HepG2 (cell line): ENCODE measurements at regions not wholly inside any gene's neighbourhood (a gene's known extent, or its start where the extent isn't known, plus 50 kb on each side); places are given as distances from the start of the nearest gene placed in this dataset.

ENCODE experiments used
- ATAC-seq: fragments of 200-7000 bp; cut with Tn5 transposase; 3 replicates; pipeline ENCODE4 v1.9.1; 2020; ENCODE audit warnings: mild to moderate bottlenecking, moderate library complexity
- BruUV-seq: library from RNA; stranded (reverse); fragments of 400-500 nt; replicated peaks from 2 replicates; lab custom pipeline; 2021; lab: Mats Ljungman, UMichigan
- CTCF ChIA-PET: fragments of 300-600 bp; formaldehyde crosslinking; extraction: SDS; loops from one replicate; lab custom pipeline; 2021; ENCODE audit warnings: low total read pairs, inconsistent platforms, low intra/inter-chr PET ratio; lab: Yijun Ruan, JAX
- POLR2A ChIA-PET: fragments of 350-600 bp; sonication (Branson Sonifier 250); formaldehyde crosslinking; loops from one replicate; lab custom pipeline; 2020; ENCODE audit warnings: antibody characterized with exemption, inconsistent platforms; lab: Yijun Ruan, JAX
- DNase-seq: peaks from one replicate; pipeline ENCODE4 v3.0.0-alpha.2; 2015; ENCODE audit warnings: low spot score
- FAIRE-seq: peaks from 3 replicates; lab custom pipeline; 2011; peaks lifted over from hg19 to GRCh38; lab: Jason Lieb, UNC
- H2AFZ ChIP-seq: one replicate; pipeline ENCODE4 v1.6.1; 2011; ENCODE audit warnings: low read length, inconsistent platforms
- H3K27ac ChIP-seq: fragments of 300-600 bp; 3 replicates; pipeline ENCODE4 v1.8.0; 2011; ENCODE audit warnings: mixed run types, mild to moderate bottlenecking, mixed read lengths, low read length, inconsistent platforms; ENCODE audit not compliant: insufficient read depth; ENCODE audit errors: extremely low read length
- H3K27me3 ChIP-seq, 2 experiments: fragments of 200-600 bp in 1 of 2; 2 replicates in 1 of 2; 3 replicates in 1 of 2; pipeline versions ENCODE4 v1.6.0 to v1.8.0; 2011; ENCODE audit warnings: low read length in 2 of 2, mild to moderate bottlenecking in 2 of 2, moderate library complexity in 2 of 2, inconsistent platforms in 1 of 2; ENCODE audit not compliant: insufficient read depth in 2 of 2, control insufficient read depth in 1 of 2
- H3K36me3 ChIP-seq, 2 experiments: fragments of 200-600 bp in 1 of 2; replicated peaks in 1 of 2; 2 replicates in 1 of 2; 3 replicates in 1 of 2; pipeline versions ENCODE4 v1.5.1 to v1.8.0; 2011; ENCODE audit warnings: low read length in 2 of 2, inconsistent platforms in 1 of 2; ENCODE audit not compliant: insufficient read depth in 2 of 2, control insufficient read depth in 1 of 2
- H3K4me1 ChIP-seq: 2 replicates; pipeline ENCODE4 v1.5.1; 2012; ENCODE audit warnings: low read length, inconsistent platforms; ENCODE audit not compliant: insufficient read depth
- H3K4me2 ChIP-seq: 2 replicates; pipeline ENCODE4 v1.6.0; 2011; ENCODE audit warnings: low read depth, low read length, inconsistent platforms
- H3K4me3 ChIP-seq, 3 experiments: fragments of 200-600 bp in 1 of 3; sonication (generic), shearing (Covaris generic) in 1 of 3; replicated peaks in 1 of 3; 2 replicates each; pipeline ENCODE4 v1.5.1; 2011 to 2016; ENCODE audit warnings: low read length in 3 of 3, inconsistent platforms in 2 of 3, low read depth in 2 of 3, mild to moderate bottlenecking in 2 of 3, control low read depth in 1 of 3, mixed read lengths in 1 of 3; ENCODE audit not compliant: insufficient read depth in 1 of 3
- H3K79me2 ChIP-seq: one replicate; pipeline ENCODE4 v1.6.1; 2011; ENCODE audit warnings: low read length, inconsistent platforms; ENCODE audit not compliant: insufficient read depth
- H3K9ac ChIP-seq: 2 replicates; pipeline ENCODE4 v1.6.0; 2011; ENCODE audit warnings: mild to moderate bottlenecking, low read depth, low read length, inconsistent platforms; ENCODE audit not compliant: insufficient read depth
- H3K9me3 ChIP-seq: 2 replicates; pipeline ENCODE4 v1.5.1; 2012; ENCODE audit warnings: mild to moderate bottlenecking, low read length
- H4K20me1 ChIP-seq: 2 replicates; pipeline ENCODE4 v1.6.0; 2011; ENCODE audit warnings: inconsistent platforms, mild to moderate bottlenecking, low read length, moderate library complexity; ENCODE audit not compliant: insufficient read depth
- ARNTL ChIP-seq: sonication (generic); formaldehyde crosslinking; IDR thresholded peaks from 2 replicates; pipeline ENCODE4 v1.4.0; 2020; ENCODE audit warnings: mild to moderate bottlenecking, missing genetic modification reagents
- CEBPG ChIP-seq: IDR thresholded peaks from 2 replicates; pipeline ENCODE4 v1.6.1; 2016
- DPF2 ChIP-seq: sonication (generic); formaldehyde crosslinking; IDR thresholded peaks from 2 replicates; pipeline ENCODE4 v1.4.0; 2020; ENCODE audit warnings: mild to moderate bottlenecking, low read depth, missing genetic modification reagents, borderline replicate concordance
- MAFF ChIP-seq: IDR thresholded peaks from 2 replicates; pipeline ENCODE4 v1.6.1; 2011; ENCODE audit warnings: low read depth, low read length, improper control_type of control experiment
- SP5 ChIP-seq: IDR thresholded peaks from 2 replicates; pipeline ENCODE4 v1.6.1; 2016; ENCODE audit warnings: low read depth, borderline replicate concordance
- ZNF572 ChIP-seq: sonication (generic); formaldehyde crosslinking; IDR thresholded peaks from 2 replicates; pipeline ENCODE4 v1.5.1; 2020; ENCODE audit warnings: mild to moderate bottlenecking, missing genetic modification reagents
- ZSCAN25 ChIP-seq: sonication (generic); formaldehyde crosslinking; IDR thresholded peaks from 2 replicates; pipeline ENCODE4 v1.8.0; 2022; ENCODE audit warnings: mild to moderate bottlenecking, missing genetic modification reagents
- WGBS: methylation state at CpG from one replicate; pipeline ENCODE4 v1.1.6; 2017; ENCODE audit warnings: low lambda C conversion rate; 5-methylcytosine and 5-hydroxymethylcytosine counted together
- in situ Hi-C: cut with HindIII; loops from 2 replicates; pipeline ENCODE4 v1.10.0; 2017; ENCODE audit warnings: low pct_unique_long_range_greater_than_20kb; ENCODE audit not compliant: extremely low pct_ligation_motif_present
- intact Hi-C: fragments of 100-400 bp; cut with micrococcal nuclease; formaldehyde crosslinking; loops from one replicate; pipeline ENCODE4 v1.10.0; 2022; ENCODE audit not compliant: unreplicated experiment
- TF ChIP-seq, protein P1 (sequence below): sonication (generic); formaldehyde crosslinking; conservative IDR thresholded peaks from 2 replicates; pipeline ENCODE4 v1.5.0; 2020; ENCODE audit warnings: missing genetic modification reagents
- TF ChIP-seq, protein P2 (sequence below): conservative IDR thresholded peaks from 2 replicates; pipeline ENCODE4 v1.6.1; 2018; ENCODE audit warnings: missing genetic modification reagents
- TF ChIP-seq, protein P3 (sequence below): sonication (generic); formaldehyde crosslinking; IDR thresholded peaks from 2 replicates; pipeline ENCODE4 v1.8.1; 2023; ENCODE audit warnings: mild to moderate bottlenecking, missing genetic modification reagents
- TF ChIP-seq, protein P4 (sequence below): sonication (generic); formaldehyde crosslinking; conservative IDR thresholded peaks from 2 replicates; pipeline ENCODE4 v1.8.0; 2022; ENCODE audit warnings: low read depth, missing genetic modification reagents

DNA sequence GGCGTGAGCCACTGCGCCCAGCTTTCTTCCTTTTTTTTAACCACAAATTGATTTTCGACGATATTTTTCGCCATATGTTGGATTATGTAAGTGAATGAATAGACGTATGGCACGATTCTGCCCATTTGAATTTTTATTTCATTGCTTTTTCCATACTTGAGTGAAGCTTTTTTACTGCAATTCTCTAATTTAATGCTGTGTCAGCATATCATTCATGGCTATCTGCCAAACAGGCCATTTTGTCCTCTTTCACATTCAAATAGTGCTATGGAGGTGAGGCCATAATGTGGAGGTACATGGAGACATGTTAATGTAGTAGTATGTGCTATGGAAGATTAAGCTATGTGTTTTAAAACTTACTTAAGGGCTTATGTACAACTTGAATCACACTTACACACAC, 152.1 kb upstream of the TUSC1 start (continued):
- TF ChIP-seq, protein P1, sequence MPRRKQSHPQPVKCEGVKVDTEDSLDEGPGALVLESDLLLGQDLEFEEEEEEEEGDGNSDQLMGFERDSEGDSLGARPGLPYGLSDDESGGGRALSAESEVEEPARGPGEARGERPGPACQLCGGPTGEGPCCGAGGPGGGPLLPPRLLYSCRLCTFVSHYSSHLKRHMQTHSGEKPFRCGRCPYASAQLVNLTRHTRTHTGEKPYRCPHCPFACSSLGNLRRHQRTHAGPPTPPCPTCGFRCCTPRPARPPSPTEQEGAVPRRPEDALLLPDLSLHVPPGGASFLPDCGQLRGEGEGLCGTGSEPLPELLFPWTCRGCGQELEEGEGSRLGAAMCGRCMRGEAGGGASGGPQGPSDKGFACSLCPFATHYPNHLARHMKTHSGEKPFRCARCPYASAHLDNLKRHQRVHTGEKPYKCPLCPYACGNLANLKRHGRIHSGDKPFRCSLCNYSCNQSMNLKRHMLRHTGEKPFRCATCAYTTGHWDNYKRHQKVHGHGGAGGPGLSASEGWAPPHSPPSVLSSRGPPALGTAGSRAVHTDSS (CRISPR knock-in tag), result no peak
- TF ChIP-seq, protein P2, sequence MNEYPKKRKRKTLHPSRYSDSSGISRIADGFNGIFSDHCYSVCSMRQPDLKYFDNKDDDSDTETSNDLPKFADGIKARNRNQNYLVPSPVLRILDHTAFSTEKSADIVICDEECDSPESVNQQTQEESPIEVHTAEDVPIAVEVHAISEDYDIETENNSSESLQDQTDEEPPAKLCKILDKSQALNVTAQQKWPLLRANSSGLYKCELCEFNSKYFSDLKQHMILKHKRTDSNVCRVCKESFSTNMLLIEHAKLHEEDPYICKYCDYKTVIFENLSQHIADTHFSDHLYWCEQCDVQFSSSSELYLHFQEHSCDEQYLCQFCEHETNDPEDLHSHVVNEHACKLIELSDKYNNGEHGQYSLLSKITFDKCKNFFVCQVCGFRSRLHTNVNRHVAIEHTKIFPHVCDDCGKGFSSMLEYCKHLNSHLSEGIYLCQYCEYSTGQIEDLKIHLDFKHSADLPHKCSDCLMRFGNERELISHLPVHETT, result no peak
- TF ChIP-seq MAFF, result peak; percentile 98

DNA sequence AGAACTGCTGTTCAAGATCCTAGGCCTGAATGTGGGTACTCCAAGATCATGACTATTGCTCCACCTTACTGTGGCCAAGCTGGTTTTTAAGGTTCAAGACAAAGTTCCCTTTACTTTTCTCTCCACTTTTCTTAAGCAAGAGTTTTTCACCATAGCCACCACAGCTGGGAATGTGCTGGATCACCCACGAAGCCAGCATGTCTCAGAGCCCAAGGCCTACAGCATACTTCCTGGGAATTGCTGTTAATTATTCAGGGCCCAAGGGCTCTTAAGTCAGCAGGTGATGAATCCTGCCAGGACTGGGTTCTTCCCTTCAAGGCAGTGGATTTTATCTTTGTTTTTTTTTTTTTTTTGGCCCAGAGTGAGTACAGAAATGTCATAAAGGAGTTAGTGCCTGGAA, 149.4 kb upstream of the TUSC1 start:
- Histone ChIP-seq H3K27ac (no peak overlapping the region), H3K79me2 (no peaks in the 10 kb centered on the region)
- TF ChIP-seq ZNF572 (CRISPR knock-in tag) (no peak), SP5 (CRISPR knock-in tag) (no peak), ZSCAN25 (no peak), DPF2 (CRISPR knock-in tag) (no peak), ARNTL (no peak), CEBPG (CRISPR knock-in tag) (no peak)
- TF ChIP-seq, protein P3, sequence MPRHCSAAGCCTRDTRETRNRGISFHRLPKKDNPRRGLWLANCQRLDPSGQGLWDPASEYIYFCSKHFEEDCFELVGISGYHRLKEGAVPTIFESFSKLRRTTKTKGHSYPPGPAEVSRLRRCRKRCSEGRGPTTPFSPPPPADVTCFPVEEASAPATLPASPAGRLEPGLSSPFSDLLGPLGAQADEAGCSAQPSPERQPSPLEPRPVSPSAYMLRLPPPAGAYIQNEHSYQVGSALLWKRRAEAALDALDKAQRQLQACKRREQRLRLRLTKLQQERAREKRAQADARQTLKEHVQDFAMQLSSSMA (CRISPR knock-in tag), result no peak
- TF ChIP-seq, protein P4, sequence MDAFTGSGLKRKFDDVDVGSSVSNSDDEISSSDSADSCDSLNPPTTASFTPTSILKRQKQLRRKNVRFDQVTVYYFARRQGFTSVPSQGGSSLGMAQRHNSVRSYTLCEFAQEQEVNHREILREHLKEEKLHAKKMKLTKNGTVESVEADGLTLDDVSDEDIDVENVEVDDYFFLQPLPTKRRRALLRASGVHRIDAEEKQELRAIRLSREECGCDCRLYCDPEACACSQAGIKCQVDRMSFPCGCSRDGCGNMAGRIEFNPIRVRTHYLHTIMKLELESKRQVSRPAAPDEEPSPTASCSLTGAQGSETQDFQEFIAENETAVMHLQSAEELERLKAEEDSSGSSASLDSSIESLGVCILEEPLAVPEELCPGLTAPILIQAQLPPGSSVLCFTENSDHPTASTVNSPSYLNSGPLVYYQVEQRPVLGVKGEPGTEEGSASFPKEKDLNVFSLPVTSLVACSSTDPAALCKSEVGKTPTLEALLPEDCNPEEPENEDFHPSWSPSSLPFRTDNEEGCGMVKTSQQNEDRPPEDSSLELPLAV (CRISPR knock-in tag), result no peak
- TF ChIP-seq, all 625 proteins: peak for 0
- H2AFZ ChIP-seq, result no peak overlapping the region
- ChIA-PET POLR2A (no interaction called here), CTCF (no interaction called here)
- no peak for FAIRE-seq
- no peak overlapping the region for H3K4me2 ChIP-seq
- BruUV-seq, result no TSS peak
- H3K4me1 ChIP-seq, result no peaks in the 10 kb centered on the region
- no peak overlapping the region for H3K9ac ChIP-seq
- H3K4me3 ChIP-seq, result no peak overlapping the region
- no peak for ATAC-seq
- 0% methylated on average over 1 of the region's 1 CpG for WGBS
- no peaks in the 10 kb centered on the region for H3K36me3 ChIP-seq
- H3K9me3 ChIP-seq, result peaks cover 89% of the 10 kb centered on the region
- H3K27me3 ChIP-seq, result no peaks in the 10 kb centered on the region
- H4K20me1 ChIP-seq, result no peaks in the 10 kb centered on the region
- intact Hi-C loops, result no loop called here
- in situ Hi-C loops, result no loop called here
- no peak for DNase-seq
